CD14-positive monocyte (primary cell): ENCODE measurements at regions not wholly inside any gene's neighbourhood (a gene's known extent, or its start where the extent isn't known, plus 50 kb on each side); places are given as distances from the start of the nearest gene placed in this dataset.

Experiments
- DNase-seq, 3 donors: peaks; one replicate each; pipeline ENCODE4 v3.0.0-alpha.2; 2011 to 2022
- H2AFZ ChIP-seq: 2 replicates; pipeline ENCODE4 v1.6.0; 2012; ENCODE audit warnings: mild to moderate bottlenecking, low read depth, low read length, inconsistent platforms; ENCODE audit not compliant: insufficient read depth, poor library complexity, severe bottlenecking
- H3K27ac ChIP-seq, 2 donors: 1 replicate in 1 of 2; 2 replicates in 1 of 2; pipeline ENCODE4 v1.5.1; 2012 to 2013; ENCODE audit warnings: low read length in 2 of 2, control low read depth in 1 of 2, inconsistent platforms in 1 of 2, low read depth in 1 of 2, mild to moderate bottlenecking in 1 of 2
- H3K27me3 ChIP-seq, 2 donors: one replicate each; pipeline versions ENCODE4 v1.6.0 to v1.6.1; 2011 to 2013; ENCODE audit warnings: low read length in 2 of 2; ENCODE audit not compliant: control insufficient read depth in 2 of 2, insufficient read depth in 2 of 2
- H3K36me3 ChIP-seq, 2 donors: replicated peaks in 1 of 2; 1 replicate in 1 of 2; 2 replicates in 1 of 2; pipeline versions ENCODE4 v1.5.1 to v1.6.1; 2012 to 2013; ENCODE audit warnings: low read length in 2 of 2, control low read depth in 1 of 2, inconsistent platforms in 1 of 2, mild to moderate bottlenecking in 1 of 2; ENCODE audit not compliant: insufficient read depth in 2 of 2, control insufficient read depth in 1 of 2
- H3K4me1 ChIP-seq, 2 donors: 1 replicate in 1 of 2; 2 replicates in 1 of 2; pipeline versions ENCODE4 v1.5.1 to v1.6.1; 2012 to 2013; ENCODE audit warnings: low read length in 2 of 2, control low read depth in 1 of 2, inconsistent platforms in 1 of 2, mild to moderate bottlenecking in 1 of 2, moderate library complexity in 1 of 2; ENCODE audit not compliant: insufficient read depth in 2 of 2, control insufficient read depth in 1 of 2
- H3K4me2 ChIP-seq: replicated peaks from 2 replicates; pipeline ENCODE3; 2012; ENCODE audit warnings: low read length, moderate library complexity, mild to moderate bottlenecking; ENCODE audit not compliant: poor library complexity, severe bottlenecking; ENCODE audit errors: extremely low read depth
- H3K4me3 ChIP-seq, 3 experiments: fragments of 200-600 bp in 1 of 3; sonication (generic) in 1 of 3; replicated peaks in 1 of 3; 1 replicate in 2 of 3; 2 replicates in 1 of 3; pipeline ENCODE4 v1.5.1; 2011 to 2013; ENCODE audit warnings: low read length in 3 of 3, mild to moderate bottlenecking in 3 of 3, control low read depth in 2 of 3, low read depth in 2 of 3, inconsistent platforms in 1 of 3, moderate library complexity in 1 of 3
- H3K79me2 ChIP-seq: 2 replicates; pipeline ENCODE4 v1.6.0; 2012; ENCODE audit warnings: mild to moderate bottlenecking, control low read depth, inconsistent platforms, low read length, moderate library complexity; ENCODE audit not compliant: insufficient read depth
- H3K9ac ChIP-seq: 2 replicates; pipeline ENCODE4 v1.6.0; 2017; ENCODE audit warnings: low read length, mild to moderate bottlenecking; ENCODE audit not compliant: insufficient read depth, poor library complexity, severe bottlenecking
- H3K9me3 ChIP-seq, 2 donors: replicated peaks in 1 of 2; 1 replicate in 1 of 2; 2 replicates in 1 of 2; pipeline versions ENCODE4 v1.5.1 to v1.6.1; 2012 to 2013; ENCODE audit warnings: low read length in 2 of 2, control low read depth in 1 of 2; ENCODE audit not compliant: control insufficient read depth in 1 of 2, insufficient read depth in 1 of 2
- H4K20me1 ChIP-seq: 2 replicates; pipeline ENCODE4 v1.6.0; 2012; ENCODE audit warnings: mild to moderate bottlenecking, low read length, control low read depth, moderate library complexity; ENCODE audit not compliant: insufficient read depth
- H3K27ac Mint-ChIP-seq, 7 donors: one replicate each; pipeline ENCODE4 v1.8.0; 2020; ENCODE audit warnings: mild to moderate bottlenecking in 7 of 7, mixed read lengths in 7 of 7, moderate library complexity in 6 of 7, inconsistent platforms in 2 of 7
- H3K27me3 Mint-ChIP-seq, 3 donors: one replicate each; pipeline ENCODE4 v1.8.0; 2021 to 2022; ENCODE audit warnings: low read depth in 3 of 3, mild to moderate bottlenecking in 3 of 3, mixed read lengths in 3 of 3, moderate library complexity in 3 of 3, inconsistent platforms in 1 of 3
- H3K36me3 Mint-ChIP-seq, 2 donors: one replicate each; pipeline ENCODE4 v1.8.0; 2020; ENCODE audit warnings: mixed read lengths in 2 of 2, inconsistent platforms in 1 of 2, mild to moderate bottlenecking in 1 of 2
- H3K4me1 Mint-ChIP-seq: one replicate; pipeline ENCODE4 v1.8.0; 2020; ENCODE audit warnings: mild to moderate bottlenecking, mixed read lengths
- H3K4me3 Mint-ChIP-seq, 2 donors: one replicate each; pipeline ENCODE4 v1.8.0; 2020; ENCODE audit warnings: mild to moderate bottlenecking in 2 of 2, mixed read lengths in 2 of 2, moderate library complexity in 1 of 2
- H3K9me3 Mint-ChIP-seq, 7 donors: one replicate each; pipeline ENCODE4 v1.8.0; 2020 to 2022; ENCODE audit warnings: mixed read lengths in 7 of 7, mild to moderate bottlenecking in 6 of 7, moderate library complexity in 6 of 7, inconsistent platforms in 2 of 7
- CTCF ChIP-seq: fragments of 200-600 bp; IDR thresholded peaks from one replicate; pipeline ENCODE4 v1.8.0; 2022; ENCODE audit warnings: antibody characterized with exemption, mild to moderate bottlenecking
- WGBS: methylation state at CpG from one replicate; pipeline ENCODE4 v1.1.5; 2013; ENCODE audit warnings: missing lambda C conversion rate; ENCODE audit not compliant: insufficient coverage; 5-methylcytosine and 5-hydroxymethylcytosine counted together
- intact Hi-C, 2 donors: fragments of 100-400 bp; cut with micrococcal nuclease; formaldehyde crosslinking; loops; one replicate each; pipeline versions ENCODE4 v1.15.0 to v1.15.1; 2023

- Mint-ChIP-seq H3K4me3 (no peak overlapping the region), H3K36me3 (no peaks in the 10 kb centered on the region)
These were observed 177.2 kb downstream of the ENGASE start for GRCh38 chr17:79251824-79252223.

GRCh38 chr17:79249929-79250521 is 175.4 kb downstream of the ENGASE start:
- H4K20me1 ChIP-seq = no peaks in the 10 kb centered on the region
- H3K27me3 Mint-ChIP-seq = peaks cover 16 to 33% (median 32%) of the 10 kb centered on the region in 3 donors

More at GRCh38 chr17:79251824-79252223, 177.2 kb downstream of the ENGASE start:
- no peaks in the 10 kb centered on the region for H3K9me3 ChIP-seq
- Mint-ChIP-seq H3K27me3 (peaks cover 20 to 39% (median 37%) of the 10 kb centered on the region in 3 donors), H3K4me1 (no peaks in the 10 kb centered on the region), H3K27ac (no peak overlapping the region), H3K9me3 (no peaks in the 10 kb centered on the region)
- 88% methylated on average over 4 of the region's 4 CpGs for WGBS
- peaks cover 0 to 2% of the 10 kb centered on the region in 2 donors for H3K27me3 ChIP-seq
- TF ChIP-seq CTCF = no peak
- H3K4me1 ChIP-seq = no peaks in the 10 kb centered on the region
- intact Hi-C loops = no loop called here
- no peak overlapping the region for H2AFZ ChIP-seq
- no peak overlapping the region for H3K4me3 ChIP-seq
- H3K4me2 ChIP-seq = no peak overlapping the region
- no peak overlapping the region for H3K9ac ChIP-seq
- DNase-seq = no peak
- no peak overlapping the region for H3K27ac ChIP-seq
- no peaks in the 10 kb centered on the region for H3K79me2 ChIP-seq
- no peaks in the 10 kb centered on the region for H3K36me3 ChIP-seq
- no peaks in the 10 kb centered on the region for H4K20me1 ChIP-seq

More at GRCh38 chr17:79249929-79250521, 175.4 kb downstream of the ENGASE start:
- Histone ChIP-seq H3K36me3 (no peaks in the 10 kb centered on the region), H3K4me2 (no peak overlapping the region), H3K27ac (no peak overlapping the region), H3K27me3 (peaks cover 0 to 2% of the 10 kb centered on the region in 2 donors), H3K9ac (no peak overlapping the region), H3K4me3 (no peak overlapping the region), H3K4me1 (no peaks in the 10 kb centered on the region), H3K9me3 (no peaks in the 10 kb centered on the region), H2AFZ (no peak overlapping the region), H3K79me2 (no peaks in the 10 kb centered on the region)
- H3K27ac Mint-ChIP-seq = no peak overlapping the region
- intact Hi-C loops = no loop called here
- no peaks in the 10 kb centered on the region for H3K4me1 Mint-ChIP-seq
- H3K36me3 Mint-ChIP-seq = no peaks in the 10 kb centered on the region
- no peak for DNase-seq
- H3K9me3 Mint-ChIP-seq = peaks cover 0 to 3% (median 0%) of the 10 kb centered on the region in 7 donors
- whole genome bisulfite sequencing = 81% methylated on average over 15 of the region's 22 CpGs
- H3K4me3 Mint-ChIP-seq = no peak overlapping the region
- no peak for TF ChIP-seq CTCF
